ENCODE measurements at regions not wholly inside any gene's neighbourhood (a gene's known extent, or its start where the extent isn't known, plus 50 kb on each side); places are given as distances from the start of the nearest gene placed in this dataset.

GRCh38 chr21:27422435-27422834 lies 455.5 kb upstream of the ADAMTS5 start:
- Histone ChIP-seq H3K4me1 (ENCODE audit: control insufficient read depth in 5 of 5, insufficient read depth in 5 of 5, low read length in 5 of 5) (peaks cover 3 to 43% (median 32%) of the 10 kb centered on the region in 5 donors), H3K27ac (ENCODE audit: low read depth, low read length) (peak overlapping the region; percentile 81), H3K9me3 (ENCODE audit: control insufficient read depth in 5 of 5, low read length in 5 of 5) (peaks cover 0 to 2% (median 0%) of the 10 kb centered on the region in 5 donors), H3K36me3 (ENCODE audit: control insufficient read depth in 5 of 5, insufficient read depth in 5 of 5, low read length in 5 of 5) (no peaks in the 10 kb centered on the region), H3K9ac (ENCODE audit: low read length in 5 of 5) (no peak overlapping the region), H3K4me3 (ENCODE audit: low read depth in 1 of 5, low read length in 5 of 5) (no peak overlapping the region), H3K27me3 (ENCODE audit: control insufficient read depth in 5 of 5, insufficient read depth in 4 of 5, low read length in 5 of 5) (no peaks in the 10 kb centered on the region)

- H3K9ac ChIP-seq (ENCODE audit: low read length in 5 of 5), result no peak overlapping the region
- H3K27me3 ChIP-seq (ENCODE audit: control insufficient read depth in 5 of 5, insufficient read depth in 4 of 5, low read length in 5 of 5), result no peaks in the 10 kb centered on the region
- H3K4me1 ChIP-seq (ENCODE audit: control insufficient read depth in 5 of 5, insufficient read depth in 5 of 5, low read length in 5 of 5), result peaks cover 3 to 43% (median 32%) of the 10 kb centered on the region in 5 donors
- peak overlapping the region; percentile 81 for H3K27ac ChIP-seq (ENCODE audit: low read depth, low read length)
- peaks cover 0 to 2% (median 0%) of the 10 kb centered on the region in 5 donors for H3K9me3 ChIP-seq (ENCODE audit: control insufficient read depth in 5 of 5, low read length in 5 of 5)
- no peak overlapping the region for H3K4me3 ChIP-seq (ENCODE audit: low read depth in 1 of 5, low read length in 5 of 5)
- no peaks in the 10 kb centered on the region for H3K36me3 ChIP-seq (ENCODE audit: control insufficient read depth in 5 of 5, insufficient read depth in 5 of 5, low read length in 5 of 5)
These were observed 454.8 kb upstream of the ADAMTS5 start for GRCh38 chr21:27421654-27422053.

DNA sequence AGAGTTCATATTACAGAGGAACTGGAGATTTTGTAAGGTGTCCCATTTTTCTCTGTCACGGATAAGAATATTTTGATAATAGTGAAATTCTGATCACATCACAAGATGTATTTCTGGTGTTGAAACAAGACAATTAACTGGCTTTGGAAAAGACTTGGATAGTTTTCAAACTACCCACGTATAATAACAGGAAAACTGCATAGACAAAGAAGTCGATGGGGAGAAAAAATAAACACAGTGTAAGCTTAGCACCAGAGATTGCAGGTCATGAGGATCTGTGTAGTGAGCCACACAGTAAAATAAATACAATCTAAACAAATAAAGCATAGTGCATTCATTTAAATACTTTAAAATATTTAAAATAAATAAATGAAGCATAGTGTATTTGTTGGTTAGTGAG lies 452.3 kb upstream of the ADAMTS5 start:
- Histone ChIP-seq H3K4me1 (ENCODE audit: control insufficient read depth in 5 of 5, insufficient read depth in 5 of 5, low read length in 5 of 5) (peaks cover 3 to 33% (median 23%) of the 10 kb centered on the region in 5 donors), H3K9me3 (ENCODE audit: control insufficient read depth in 5 of 5, low read length in 5 of 5) (peaks cover 0 to 9% (median 4%) of the 10 kb centered on the region in 5 donors), H3K9ac (ENCODE audit: low read length in 5 of 5) (peak overlapping the region in 2 of 5 donors; percentile 55 to 60), H3K27me3 (ENCODE audit: control insufficient read depth in 5 of 5, insufficient read depth in 4 of 5, low read length in 5 of 5) (no peaks in the 10 kb centered on the region), H3K4me3 (ENCODE audit: low read depth in 1 of 5, low read length in 5 of 5) (no peak overlapping the region), H3K27ac (ENCODE audit: low read depth, low read length) (peak overlapping the region; percentile 48), H3K36me3 (ENCODE audit: control insufficient read depth in 5 of 5, insufficient read depth in 5 of 5, low read length in 5 of 5) (no peaks in the 10 kb centered on the region)

- Histone ChIP-seq H3K27ac (ENCODE audit: low read depth, low read length) (peak overlapping the region; percentile 48), H3K4me1 (ENCODE audit: control insufficient read depth in 5 of 5, insufficient read depth in 5 of 5, low read length in 5 of 5) (peaks cover 3 to 28% (median 23%) of the 10 kb centered on the region in 5 donors), H3K9ac (ENCODE audit: low read length in 5 of 5) (peak overlapping the region in 1 of 5 donors; percentile 60), H3K27me3 (ENCODE audit: control insufficient read depth in 5 of 5, insufficient read depth in 4 of 5, low read length in 5 of 5) (no peaks in the 10 kb centered on the region), H3K4me3 (ENCODE audit: low read depth in 1 of 5, low read length in 5 of 5) (no peak overlapping the region), H3K9me3 (ENCODE audit: control insufficient read depth in 5 of 5, low read length in 5 of 5) (peaks cover 0 to 9% (median 4%) of the 10 kb centered on the region in 5 donors), H3K36me3 (ENCODE audit: control insufficient read depth in 5 of 5, insufficient read depth in 5 of 5, low read length in 5 of 5) (no peaks in the 10 kb centered on the region)
These were observed 451.5 kb upstream of the ADAMTS5 start for GRCh38 chr21:27418346-27418745.

GRCh38 chr21:27412530-27412929 lies 445.6 kb upstream of the ADAMTS5 start:
- peaks cover 0 to under 1% (median under 1%) of the 10 kb centered on the region in 5 donors for H3K4me1 ChIP-seq (ENCODE audit: control insufficient read depth in 5 of 5, insufficient read depth in 5 of 5, low read length in 5 of 5)

GRCh38 chr21:27408826-27409225 lies 441.9 kb upstream of the ADAMTS5 start:
- Histone ChIP-seq H3K9me3 (ENCODE audit: control insufficient read depth in 5 of 5, low read length in 5 of 5) (no peaks in the 10 kb centered on the region), H3K9ac (ENCODE audit: low read length in 5 of 5) (no peak overlapping the region), H3K4me1 (ENCODE audit: control insufficient read depth in 5 of 5, insufficient read depth in 5 of 5, low read length in 5 of 5) (peaks cover 3 to 17% (median 16%) of the 10 kb centered on the region in 5 donors), H3K4me3 (ENCODE audit: low read depth in 1 of 5, low read length in 5 of 5) (no peak overlapping the region), H3K27ac (ENCODE audit: low read depth, low read length) (no peak overlapping the region), H3K36me3 (ENCODE audit: control insufficient read depth in 5 of 5, insufficient read depth in 5 of 5, low read length in 5 of 5) (no peaks in the 10 kb centered on the region), H3K27me3 (ENCODE audit: control insufficient read depth in 5 of 5, insufficient read depth in 4 of 5, low read length in 5 of 5) (no peaks in the 10 kb centered on the region)

More at GRCh38 chr21:27412530-27412929, 445.6 kb upstream of the ADAMTS5 start:
- Histone ChIP-seq H3K4me3 (ENCODE audit: low read depth in 1 of 5, low read length in 5 of 5) (no peak overlapping the region), H3K27ac (ENCODE audit: low read depth, low read length) (no peak overlapping the region), H3K9ac (ENCODE audit: low read length in 5 of 5) (no peak overlapping the region), H3K36me3 (ENCODE audit: control insufficient read depth in 5 of 5, insufficient read depth in 5 of 5, low read length in 5 of 5) (no peaks in the 10 kb centered on the region), H3K9me3 (ENCODE audit: control insufficient read depth in 5 of 5, low read length in 5 of 5) (peaks cover 0 to 7% (median 4%) of the 10 kb centered on the region in 5 donors), H3K27me3 (ENCODE audit: control insufficient read depth in 5 of 5, insufficient read depth in 4 of 5, low read length in 5 of 5) (no peaks in the 10 kb centered on the region)

DNA sequence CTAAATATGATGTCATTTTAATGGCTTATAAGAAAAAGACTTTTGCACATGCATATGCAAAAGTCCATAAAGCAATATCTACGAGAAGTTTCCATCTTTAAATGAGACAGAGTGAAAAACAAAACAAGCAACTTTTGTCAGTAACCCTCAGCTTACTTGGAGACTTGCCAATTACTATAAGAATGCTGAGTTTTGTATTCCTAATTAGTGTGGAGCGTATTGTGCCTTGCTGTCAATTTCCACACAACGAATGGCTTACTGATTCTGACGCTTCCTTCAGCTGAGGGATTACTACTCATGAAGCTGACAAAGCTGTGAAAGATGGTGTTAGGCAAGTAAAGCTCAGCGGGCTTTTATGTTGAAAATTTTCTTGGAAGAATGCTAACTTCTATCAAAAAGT lies 440.4 kb upstream of the ADAMTS5 start:
- Histone ChIP-seq H3K4me3 (ENCODE audit: low read depth in 1 of 5, low read length in 5 of 5) (peak overlapping the region in 3 of 5 donors; percentile 4 to 25 (median 13)), H3K27me3 (ENCODE audit: control insufficient read depth in 5 of 5, insufficient read depth in 4 of 5, low read length in 5 of 5) (no peaks in the 10 kb centered on the region), H3K27ac (ENCODE audit: low read depth, low read length) (no peak overlapping the region), H3K36me3 (ENCODE audit: control insufficient read depth in 5 of 5, insufficient read depth in 5 of 5, low read length in 5 of 5) (no peaks in the 10 kb centered on the region), H3K9me3 (ENCODE audit: control insufficient read depth in 5 of 5, low read length in 5 of 5) (no peaks in the 10 kb centered on the region), H3K9ac (ENCODE audit: low read length in 5 of 5) (no peak overlapping the region), H3K4me1 (ENCODE audit: control insufficient read depth in 5 of 5, insufficient read depth in 5 of 5, low read length in 5 of 5) (peaks cover 3 to 17% (median 16%) of the 10 kb centered on the region in 5 donors)

GRCh38 chr21:27406300-27407009 lies 439.6 kb upstream of the ADAMTS5 start:
- H3K9ac ChIP-seq (ENCODE audit: low read length in 5 of 5), result no peak overlapping the region
- H3K36me3 ChIP-seq (ENCODE audit: control insufficient read depth in 5 of 5, insufficient read depth in 5 of 5, low read length in 5 of 5), result no peaks in the 10 kb centered on the region
- H3K27ac ChIP-seq (ENCODE audit: low read depth, low read length), result no peak overlapping the region
- no peaks in the 10 kb centered on the region for H3K27me3 ChIP-seq (ENCODE audit: control insufficient read depth in 5 of 5, insufficient read depth in 4 of 5, low read length in 5 of 5)
- no peak overlapping the region for H3K4me3 ChIP-seq (ENCODE audit: low read depth in 1 of 5, low read length in 5 of 5)
- H3K9me3 ChIP-seq (ENCODE audit: control insufficient read depth in 5 of 5, low read length in 5 of 5), result no peaks in the 10 kb centered on the region
- H3K4me1 ChIP-seq (ENCODE audit: control insufficient read depth in 5 of 5, insufficient read depth in 5 of 5, low read length in 5 of 5), result peaks cover 3 to 17% (median 16%) of the 10 kb centered on the region in 5 donors

DNA sequence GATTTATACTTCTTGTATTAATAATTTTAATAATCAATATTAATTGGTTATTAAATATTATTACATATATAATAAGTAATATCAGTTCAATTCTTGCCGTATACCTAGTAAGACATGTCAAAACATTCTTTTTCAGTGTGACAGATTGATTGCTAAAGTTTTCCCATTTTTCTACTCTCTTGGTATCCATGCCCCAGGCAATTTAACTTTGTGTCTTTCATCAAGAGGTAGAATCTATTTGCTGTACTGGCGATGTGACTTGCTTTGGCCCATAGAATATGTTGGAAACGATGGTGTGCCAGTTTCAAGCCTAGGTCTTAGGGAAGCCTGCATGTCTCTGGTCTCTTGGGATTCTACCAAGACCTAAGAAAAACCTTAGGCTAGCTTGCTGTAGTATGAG lies 436.1 kb upstream of the ADAMTS5 start:
- Histone ChIP-seq H3K4me3 (ENCODE audit: low read depth in 1 of 5, low read length in 5 of 5) (no peak overlapping the region), H3K27ac (ENCODE audit: low read depth, low read length) (no peak overlapping the region), H3K27me3 (ENCODE audit: control insufficient read depth in 5 of 5, insufficient read depth in 4 of 5, low read length in 5 of 5) (no peaks in the 10 kb centered on the region), H3K9me3 (ENCODE audit: control insufficient read depth in 5 of 5, low read length in 5 of 5) (no peaks in the 10 kb centered on the region), H3K4me1 (ENCODE audit: control insufficient read depth in 5 of 5, insufficient read depth in 5 of 5, low read length in 5 of 5) (peaks cover 5 to 20% (median 16%) of the 10 kb centered on the region in 5 donors), H3K9ac (ENCODE audit: low read length in 5 of 5) (no peak overlapping the region), H3K36me3 (ENCODE audit: control insufficient read depth in 5 of 5, insufficient read depth in 5 of 5, low read length in 5 of 5) (no peaks in the 10 kb centered on the region)

DNA sequence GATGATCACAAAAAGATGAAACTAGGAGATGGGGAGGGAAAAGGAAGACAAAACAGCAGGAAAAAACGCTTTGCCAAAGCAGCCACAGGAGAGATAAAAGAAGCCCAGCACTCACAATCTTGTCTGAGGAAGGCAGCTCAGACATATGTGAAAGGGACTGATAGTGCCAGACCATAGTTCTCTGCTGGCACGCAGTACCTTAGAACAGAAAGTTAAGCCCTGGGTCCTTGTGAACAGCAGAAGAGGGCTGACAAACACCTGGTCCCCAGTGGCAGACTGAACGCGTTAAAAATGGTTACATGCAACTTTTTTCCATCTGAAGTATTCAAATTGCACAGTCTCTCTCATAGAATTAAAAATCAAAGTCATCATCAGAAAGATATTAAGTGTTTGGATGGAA lies 433.2 kb upstream of the ADAMTS5 start:
- Histone ChIP-seq H3K36me3 (ENCODE audit: control insufficient read depth in 5 of 5, insufficient read depth in 5 of 5, low read length in 5 of 5) (no peaks in the 10 kb centered on the region), H3K4me3 (ENCODE audit: low read depth in 1 of 5, low read length in 5 of 5) (no peak overlapping the region), H3K9me3 (ENCODE audit: control insufficient read depth in 5 of 5, low read length in 5 of 5) (no peaks in the 10 kb centered on the region), H3K27me3 (ENCODE audit: control insufficient read depth in 5 of 5, insufficient read depth in 4 of 5, low read length in 5 of 5) (no peaks in the 10 kb centered on the region), H3K4me1 (ENCODE audit: control insufficient read depth in 5 of 5, insufficient read depth in 5 of 5, low read length in 5 of 5) (peaks cover 0 to 2% (median 0%) of the 10 kb centered on the region in 5 donors), H3K27ac (ENCODE audit: low read depth, low read length) (no peak overlapping the region), H3K9ac (ENCODE audit: low read length in 5 of 5) (no peak overlapping the region)

All from subcutaneous abdominal adipose tissue (tissue), 5 donors.